ENCODE measurements at regions not wholly inside any gene's neighbourhood (a gene's known extent, or its start where the extent isn't known, plus 50 kb on each side); places are given as distances from the start of the nearest gene placed in this dataset.
"Not testable (repeated sequence)": the region's sequence is repeated elsewhere in the genome, so short reads cannot be mapped to it uniquely, and the experiment has no call there.

DNA sequence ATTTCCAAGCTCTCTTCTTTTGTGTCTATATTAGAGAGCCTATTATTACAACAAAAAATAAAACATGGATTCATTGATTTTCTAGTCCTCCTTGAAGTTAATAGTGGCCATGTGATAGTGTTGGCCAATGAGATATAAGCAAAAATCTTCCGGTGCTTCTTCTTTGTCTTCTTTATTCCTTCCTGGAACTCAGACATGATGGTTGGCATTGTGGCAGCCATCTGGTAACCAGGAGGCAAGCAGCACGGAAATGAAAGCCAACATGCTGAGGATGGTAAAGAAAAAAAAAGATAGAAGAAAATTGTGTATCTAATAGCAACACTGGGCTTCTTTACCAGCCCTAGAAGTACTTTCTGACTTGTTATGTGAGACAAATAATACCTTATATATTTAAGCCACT is 50.8 kb upstream of the SEL1L start:
- no peak for DNase-seq

DNA sequence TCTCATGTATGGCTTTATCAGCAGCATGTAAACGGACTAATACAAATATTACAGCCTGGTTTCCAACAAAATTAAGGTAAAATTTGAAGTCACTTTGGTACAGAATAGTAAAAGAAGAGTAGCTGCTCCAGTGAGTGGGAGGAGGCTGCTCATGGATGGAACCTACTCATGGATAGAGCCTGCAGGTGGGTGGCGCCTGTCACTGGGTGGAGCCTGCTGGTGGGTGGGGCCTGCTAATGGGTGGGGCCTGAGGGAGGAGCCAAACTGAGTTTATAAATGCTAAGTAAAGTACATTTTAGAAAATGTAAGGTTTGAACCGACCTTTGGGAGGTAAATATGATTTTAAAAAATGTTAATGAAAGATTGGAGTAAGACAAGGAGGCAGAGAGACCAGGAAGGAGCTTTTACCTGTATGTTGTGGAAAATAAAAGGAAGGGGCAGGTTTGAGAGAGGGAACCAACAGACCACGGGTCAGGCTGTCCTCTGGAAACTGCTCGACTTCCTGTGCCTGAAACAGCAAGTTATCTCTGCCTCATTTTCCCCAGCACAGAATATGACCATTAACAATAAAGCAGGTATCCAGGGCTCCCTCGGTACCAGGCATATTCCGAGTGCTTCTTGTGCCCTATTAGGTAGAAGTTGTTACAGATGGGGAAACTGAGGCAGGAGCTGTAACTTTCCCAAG is 55.9 kb upstream of the SEL1L start:
- DNase-seq, result no peak

DNA sequence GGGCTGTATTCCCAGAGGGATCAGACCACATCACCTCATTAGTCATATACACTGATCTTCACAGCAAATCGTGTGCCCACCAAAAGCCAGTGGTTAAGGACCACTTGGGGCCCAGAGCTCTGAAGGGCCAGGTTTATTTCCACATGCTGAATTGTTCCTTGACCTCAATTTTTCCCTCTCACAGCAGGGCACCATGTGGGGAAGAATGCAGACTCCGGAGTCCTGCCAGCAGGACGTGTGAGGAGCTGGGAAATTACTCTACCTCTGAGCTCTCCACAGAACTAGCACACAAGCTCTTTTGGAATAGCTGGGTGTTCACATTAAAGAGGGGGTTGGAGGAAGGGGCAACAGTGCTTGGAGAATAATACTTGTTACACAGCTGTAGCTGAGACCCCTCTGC is 57.6 kb upstream of the SEL1L start:
- no peak for DNase-seq

DNA sequence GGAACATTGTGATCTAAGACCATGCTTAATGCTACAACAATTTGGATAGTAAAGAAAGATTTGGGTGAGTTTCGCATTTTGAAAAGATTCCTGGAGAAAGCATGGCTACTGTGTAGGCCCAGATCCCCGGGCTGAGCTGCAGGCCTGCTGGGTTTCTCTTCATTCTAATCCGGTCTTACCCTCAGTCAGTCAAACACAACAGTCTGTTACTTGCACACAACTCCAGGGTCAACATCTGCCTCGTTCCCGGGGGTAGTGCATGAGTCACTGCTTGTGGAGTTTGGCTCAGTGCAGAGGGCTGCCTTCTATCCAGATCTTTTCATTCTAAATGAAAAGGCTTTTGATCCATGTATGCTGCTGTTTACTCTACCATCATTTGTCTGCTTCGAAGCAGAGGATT is 60.4 kb upstream of the SEL1L start:
- DNase-seq, result no peak

DNA sequence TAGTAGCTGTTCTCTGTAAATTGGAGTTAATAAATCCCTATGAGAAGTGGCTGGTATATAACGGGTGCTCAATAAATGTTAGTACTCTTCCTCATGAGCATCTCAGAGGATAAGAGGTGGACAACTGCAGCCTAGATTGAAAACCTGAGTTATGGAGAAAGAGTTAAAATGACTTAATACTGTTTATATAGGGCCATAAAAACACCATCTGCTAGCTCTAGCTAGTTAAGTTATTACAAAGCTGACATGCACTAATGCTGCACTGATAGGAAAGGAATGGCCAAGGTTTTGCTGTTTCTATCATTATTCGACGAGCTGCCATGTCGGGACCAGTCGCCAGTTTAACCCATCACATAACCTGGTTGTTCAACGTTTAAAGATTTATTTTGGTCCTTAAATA is 72.0 kb upstream of the SEL1L start:
- DNase-seq, result no peak

DNA sequence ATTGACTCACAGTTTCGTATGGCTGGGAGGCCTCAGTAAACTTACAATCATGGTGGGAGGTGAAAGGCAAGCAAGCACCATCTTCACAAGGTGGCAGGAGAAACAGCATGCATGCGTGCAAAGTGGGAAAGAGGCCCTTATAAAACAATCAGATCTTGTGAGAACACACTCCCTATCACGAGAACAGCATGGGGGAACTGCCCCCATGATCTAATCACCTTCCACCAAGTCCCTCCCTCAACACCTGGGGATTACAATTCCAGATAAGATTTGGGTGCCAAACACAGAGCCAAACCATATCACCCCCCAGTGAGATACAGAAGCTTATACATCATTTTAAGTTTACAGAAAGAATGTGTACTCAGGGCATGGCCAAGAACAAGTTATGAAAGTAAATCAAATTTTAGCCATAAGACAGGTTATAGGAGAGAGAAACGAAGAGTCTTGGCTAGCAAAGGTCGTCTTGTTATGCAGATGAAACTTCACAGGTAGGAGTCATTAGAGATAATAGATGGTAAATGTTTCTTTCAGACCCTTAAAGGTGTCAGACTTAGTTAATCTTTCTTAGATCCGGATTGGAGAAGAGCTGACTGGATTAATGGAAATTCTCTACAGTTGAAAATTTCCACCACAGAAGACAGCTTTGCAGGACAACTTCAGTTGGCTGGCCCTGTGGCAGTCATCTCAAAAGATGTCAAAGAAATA is 79.8 kb upstream of the SEL1L start:
- no peak for DNase-seq

DNA sequence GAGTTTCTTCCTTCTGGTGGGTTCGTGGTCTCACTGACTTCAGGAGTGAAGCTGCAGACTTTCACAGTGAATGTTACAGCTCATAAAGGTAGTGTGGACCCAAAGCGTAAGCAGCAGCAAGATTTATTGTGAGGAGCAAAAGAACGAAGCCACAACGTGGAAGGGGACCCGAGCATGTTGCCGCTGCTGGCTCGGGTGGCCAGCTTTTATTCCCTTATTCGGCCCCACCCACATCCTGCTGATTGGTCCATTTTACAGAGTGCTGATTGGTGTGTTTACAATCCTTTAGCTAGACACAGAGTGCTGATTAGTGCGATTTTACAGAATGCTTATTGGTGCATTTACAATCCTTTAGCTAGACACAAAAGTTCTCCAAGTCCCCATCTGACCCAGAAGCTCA is 80.6 kb upstream of the SEL1L start:
- DNase-seq, result not testable (repeated sequence)

DNA sequence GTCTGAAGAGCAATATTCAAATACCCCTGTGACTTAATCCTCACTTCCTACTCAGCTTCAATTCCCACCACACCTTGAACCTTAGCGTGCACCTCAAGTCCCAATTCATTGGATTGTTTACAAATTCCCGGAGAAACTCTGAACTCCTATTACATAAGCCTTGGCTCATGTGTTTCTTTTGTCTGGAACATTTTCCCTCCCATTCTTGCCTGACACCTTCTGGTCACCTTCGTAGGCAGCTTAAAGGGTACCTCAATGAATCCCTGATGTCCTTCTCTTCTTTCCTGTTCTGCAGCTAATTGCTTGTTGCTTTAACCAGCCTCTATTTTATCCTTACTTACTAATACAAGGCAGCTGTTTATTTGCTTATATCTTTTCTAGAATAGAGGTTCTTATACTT is 85.0 kb upstream of the SEL1L start:
- DNase-seq, result no peak

DNA sequence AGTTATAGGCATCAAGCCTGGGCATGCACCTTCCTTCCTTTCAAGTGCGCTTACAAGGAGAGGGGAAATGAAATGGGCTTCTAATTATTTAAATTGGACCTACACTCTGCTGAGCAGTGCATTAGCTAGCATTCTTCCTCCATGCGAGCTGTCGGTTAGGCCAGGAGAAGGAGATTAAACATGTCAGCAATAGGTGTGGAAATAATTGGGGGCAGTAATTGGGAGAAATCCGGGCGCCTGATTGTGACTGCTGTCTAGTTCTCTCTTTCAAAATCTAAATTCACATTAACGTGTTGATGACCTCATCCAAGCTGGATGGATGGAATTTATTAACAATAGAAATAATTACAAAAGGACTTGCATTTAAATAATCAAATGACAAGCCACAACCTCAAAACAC is 86.2 kb upstream of the SEL1L start:
- no peak for DNase-seq

DNA sequence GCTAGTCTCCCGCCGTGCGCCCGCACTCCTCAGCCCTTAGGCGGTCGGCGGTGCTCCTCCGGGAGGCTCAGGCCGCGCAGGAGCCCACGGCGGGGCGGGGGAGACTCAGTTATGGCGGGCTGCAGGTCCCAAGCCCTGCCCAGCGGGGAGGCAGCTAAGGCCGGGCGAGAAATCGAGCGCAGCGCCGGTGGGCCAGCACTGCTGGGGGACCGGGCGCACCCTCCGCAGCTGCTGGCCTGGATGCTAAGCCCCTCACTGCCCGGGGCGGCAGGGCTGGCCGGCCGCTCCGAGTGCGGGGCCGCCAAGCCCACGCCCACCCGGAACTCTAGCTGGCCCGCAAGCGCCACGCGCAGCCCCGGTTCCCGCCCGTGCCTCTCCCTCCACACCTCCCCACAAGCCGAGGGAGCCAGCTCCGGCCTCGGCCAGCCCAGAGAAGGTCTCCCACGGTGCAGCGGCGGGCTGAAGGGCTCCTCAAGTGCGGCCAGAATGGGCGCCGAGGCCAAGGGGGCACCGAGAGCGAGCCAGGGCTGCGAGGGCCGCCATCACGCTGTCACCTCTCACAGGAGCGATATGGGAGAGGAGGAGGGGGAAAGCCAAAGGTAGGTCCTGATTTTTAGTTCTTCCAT is 90.2 kb upstream of the SEL1L start:
- not testable (repeated sequence) for DNase-seq

DNA sequence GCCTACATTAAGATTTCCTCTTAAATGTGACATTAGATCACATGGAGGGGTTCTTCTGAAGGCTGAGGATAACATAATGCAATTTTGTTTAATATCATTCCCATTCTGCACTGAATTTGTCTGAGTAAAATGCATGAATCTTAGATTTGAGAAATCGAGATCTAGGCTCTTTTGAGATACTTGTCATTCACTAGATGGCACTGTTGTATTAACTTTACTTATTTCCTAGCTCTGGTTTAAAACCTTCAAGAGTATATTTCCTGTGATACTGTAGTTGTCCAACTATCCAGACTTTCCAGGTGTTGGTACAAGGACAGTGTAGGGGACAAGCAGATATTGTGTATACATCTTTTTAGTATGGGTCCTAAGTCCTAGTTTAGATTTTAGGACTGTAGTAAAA is 91.7 kb upstream of the SEL1L start:
- peak; percentile 54 for DNase-seq

DNA sequence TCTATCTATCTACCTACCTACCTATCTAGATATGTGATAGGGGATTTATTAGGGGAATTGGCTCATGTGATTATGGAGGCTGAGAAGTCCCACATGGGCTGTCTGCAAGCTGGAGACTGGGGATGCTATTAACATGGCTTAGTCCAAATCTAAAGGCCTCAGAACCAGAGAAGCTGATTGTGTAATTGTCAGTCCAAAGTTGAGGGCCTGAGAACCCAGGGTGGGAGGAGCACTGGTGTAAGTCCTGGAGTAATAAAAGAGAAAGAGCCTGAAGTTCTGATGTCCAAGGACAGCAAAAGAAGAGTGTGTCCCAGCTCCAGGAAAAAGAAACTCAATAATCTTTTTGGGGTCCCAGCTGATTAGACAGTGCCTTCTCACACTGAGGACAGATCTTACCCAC is 98.5 kb upstream of the SEL1L start:
- no peak for DNase-seq

DNA sequence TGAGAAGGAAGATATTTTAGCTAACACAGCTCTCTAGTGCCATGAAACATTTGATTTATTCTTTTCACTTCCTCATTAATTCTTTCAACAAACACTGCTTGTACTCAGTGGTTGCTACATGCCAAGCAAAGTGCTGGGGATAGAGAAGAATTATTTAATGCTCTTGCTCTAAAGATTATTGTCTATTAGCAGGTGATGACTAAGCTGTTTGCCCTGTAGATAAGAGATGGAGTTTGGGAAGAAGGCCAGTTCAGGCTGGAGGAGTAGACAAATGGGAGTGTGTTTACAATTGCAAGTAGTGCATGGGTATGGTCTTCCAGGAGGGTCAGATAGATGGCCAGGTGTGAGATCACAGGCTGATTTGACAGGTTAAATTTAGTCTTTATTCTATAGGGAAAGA is 99.8 kb upstream of the SEL1L start:
- no peak for DNase-seq

DNA sequence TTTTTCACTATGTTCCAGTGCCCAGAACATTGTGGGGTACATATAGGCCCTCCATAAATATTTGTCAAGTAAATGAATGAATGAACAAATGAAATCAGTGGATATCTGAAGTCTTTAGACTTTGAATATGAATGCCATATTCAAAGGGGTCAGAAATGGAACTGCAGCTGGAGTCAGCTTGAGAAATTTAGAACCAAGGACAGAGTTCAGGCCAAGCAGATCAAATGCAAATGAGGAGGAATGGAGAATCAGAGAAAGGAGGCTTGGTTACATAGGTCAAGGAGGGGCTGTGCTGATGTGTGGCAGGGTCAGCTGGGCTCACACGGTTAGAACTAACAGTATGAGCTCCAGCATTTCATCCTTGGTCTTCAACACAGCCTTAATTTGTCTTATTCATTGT is 104.0 kb upstream of the SEL1L start:
- DNase-seq, result no peak

DNA sequence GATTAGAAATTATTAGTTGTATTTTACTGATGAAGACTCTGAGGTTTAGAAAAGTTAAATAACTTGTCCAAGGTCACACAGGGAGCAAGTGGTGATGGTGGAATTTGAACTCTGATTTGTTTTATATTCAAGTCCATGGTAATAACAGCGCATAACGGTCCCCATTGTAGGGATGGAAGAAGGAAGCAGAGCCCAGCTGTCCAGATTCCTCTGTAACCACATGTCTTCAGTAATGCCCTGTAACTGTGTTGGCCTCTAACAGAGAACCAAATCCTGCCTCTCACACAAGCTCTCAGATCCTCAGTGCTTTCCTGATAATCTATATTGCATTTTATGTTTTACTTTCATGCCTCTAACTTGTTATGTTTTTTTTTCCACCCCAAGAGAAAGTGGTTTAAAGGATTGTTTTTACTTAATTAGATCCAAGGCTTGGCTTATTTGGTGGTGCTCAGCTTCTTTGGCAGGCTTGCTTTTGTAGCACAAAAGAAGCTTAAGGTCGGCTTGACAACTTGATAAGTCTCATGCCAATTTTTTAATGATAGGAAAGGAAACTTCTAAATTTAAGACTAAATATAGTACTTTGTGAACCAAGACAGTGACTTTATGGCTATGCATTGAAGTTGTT is 105.1 kb upstream of the SEL1L start:
- DNase-seq, result no peak

DNA sequence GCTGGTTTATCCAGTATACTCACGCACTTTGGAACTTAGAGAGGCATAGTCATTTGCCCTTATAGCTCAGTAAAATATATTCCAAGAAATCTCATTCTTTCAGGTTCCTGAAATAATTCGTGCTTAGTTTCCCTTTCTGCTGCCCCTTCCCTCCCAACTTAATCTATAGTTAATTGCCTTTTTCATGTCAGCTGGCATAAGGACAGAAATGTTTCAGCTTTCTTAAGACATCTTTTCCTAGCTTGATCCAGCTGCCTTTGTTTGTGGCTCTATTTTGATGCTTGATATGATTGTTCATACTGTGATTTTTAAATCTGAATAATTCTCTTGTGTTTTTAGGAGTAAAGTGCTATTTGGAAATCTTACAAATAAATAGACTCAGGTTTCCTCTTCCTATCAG is 120.0 kb upstream of the SEL1L start:
- DNase-seq, result no peak

DNA sequence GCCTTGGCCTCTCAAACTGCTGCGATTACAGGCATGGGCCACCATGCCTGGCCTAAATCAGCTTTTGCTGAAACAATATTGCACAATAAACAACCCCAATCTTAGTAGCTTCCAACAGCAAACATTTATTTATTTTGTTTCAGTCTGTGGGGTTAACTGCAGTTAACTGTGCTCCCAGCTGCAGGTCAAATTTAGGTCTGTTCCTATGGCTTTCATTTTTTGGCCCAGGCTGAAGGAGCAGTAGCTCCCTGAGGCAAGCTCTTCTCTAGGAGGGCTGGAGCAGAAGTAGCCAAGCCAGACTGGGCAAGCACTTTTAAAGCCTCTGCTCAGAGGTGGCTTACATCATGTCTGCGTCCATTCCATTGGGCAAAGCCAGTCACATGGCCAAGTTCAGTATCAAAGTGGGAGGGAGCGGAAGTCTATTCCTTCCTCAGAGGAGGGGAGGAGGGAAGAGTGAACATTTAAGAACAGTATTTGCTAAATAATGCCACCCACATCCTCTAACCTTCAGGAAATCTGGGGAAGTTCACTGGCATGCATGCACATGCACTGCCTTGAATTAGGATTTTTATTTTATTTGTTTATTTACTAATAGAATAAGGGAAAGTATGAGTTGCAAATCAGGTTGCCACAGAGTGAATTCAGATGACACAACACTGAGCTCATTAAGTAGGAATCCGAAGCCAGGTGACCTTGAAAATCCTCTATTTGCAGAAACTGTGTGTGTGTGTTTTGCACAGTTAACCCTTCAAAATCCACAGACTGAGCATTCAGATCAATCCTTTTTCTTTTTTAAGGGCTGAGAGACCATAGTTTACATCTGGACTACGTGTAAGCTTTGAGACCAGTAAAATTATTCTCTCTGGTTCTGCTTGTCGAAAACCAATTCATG is 122.0 kb upstream of the SEL1L start:
- no peak for DNase-seq

DNA sequence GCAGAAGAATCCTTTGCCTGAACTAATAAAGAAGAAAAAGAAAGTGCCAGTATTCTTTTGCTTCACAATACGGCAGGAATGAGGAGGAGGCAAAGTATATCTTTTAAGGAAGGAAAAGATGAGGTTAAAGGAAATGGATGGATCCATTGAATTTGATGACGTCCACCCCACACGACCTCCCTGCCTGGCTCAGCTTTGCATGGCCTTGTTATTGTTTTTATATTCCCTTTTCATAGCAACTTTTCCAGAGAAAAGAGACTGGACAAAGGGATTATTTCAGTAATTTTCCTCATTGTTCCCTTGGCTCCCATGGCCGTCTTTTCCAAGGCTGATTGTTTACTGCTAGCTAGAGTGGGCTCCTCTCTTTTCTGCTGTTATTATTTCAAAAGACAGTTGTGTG is 123.2 kb upstream of the SEL1L start:
- DNase-seq, result no peak

DNA sequence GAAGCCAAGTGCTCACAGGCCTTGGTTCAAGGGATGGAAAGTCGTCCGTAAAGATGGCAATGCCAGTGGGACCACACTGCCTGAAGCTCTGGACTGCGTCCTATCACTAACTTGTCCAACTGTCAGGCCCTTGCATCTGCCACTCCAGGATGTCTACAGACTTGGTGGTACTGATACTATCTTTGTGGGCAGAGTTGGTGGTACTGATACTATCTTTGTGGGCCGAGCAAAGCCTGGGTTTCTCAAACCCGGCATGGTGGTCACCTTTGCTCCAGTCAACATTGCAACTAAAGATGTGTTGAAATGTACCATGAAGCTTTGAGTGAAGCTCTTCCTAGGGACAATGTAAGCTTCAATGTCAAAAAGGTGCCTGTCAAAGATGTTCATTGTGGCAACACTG is 128.4 kb upstream of the SEL1L start:
- no peak for DNase-seq

DNA sequence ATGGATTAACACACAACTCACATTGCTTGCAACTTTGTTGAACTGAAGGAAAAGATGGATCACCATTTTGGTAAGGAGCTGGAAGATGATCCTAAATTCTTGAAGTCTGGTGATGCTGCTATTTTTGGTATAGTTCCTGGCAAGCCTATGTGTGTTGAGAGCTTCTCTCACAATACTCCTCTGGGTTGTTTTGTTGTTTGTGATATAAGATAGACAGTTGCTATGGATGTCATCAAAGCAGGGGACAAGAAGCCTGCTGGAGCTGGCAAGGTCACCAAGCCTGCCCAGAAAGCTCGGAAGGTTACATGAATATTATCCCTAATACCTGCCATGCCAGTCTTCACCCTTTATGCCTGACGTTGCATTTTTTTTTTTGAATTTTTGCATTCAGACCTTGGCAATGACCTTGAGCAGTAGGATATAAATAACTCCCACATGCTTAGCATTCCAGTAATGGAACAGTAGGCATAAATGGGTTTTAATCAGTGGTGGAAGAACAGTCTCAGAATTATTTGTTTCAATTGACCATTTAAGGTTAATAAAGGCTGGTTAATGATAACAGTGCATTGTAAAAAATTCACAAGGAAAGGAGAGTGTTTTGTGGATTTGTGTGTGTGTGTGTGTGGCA is 129.0 kb upstream of the SEL1L start:
- no peak for DNase-seq

DNA sequence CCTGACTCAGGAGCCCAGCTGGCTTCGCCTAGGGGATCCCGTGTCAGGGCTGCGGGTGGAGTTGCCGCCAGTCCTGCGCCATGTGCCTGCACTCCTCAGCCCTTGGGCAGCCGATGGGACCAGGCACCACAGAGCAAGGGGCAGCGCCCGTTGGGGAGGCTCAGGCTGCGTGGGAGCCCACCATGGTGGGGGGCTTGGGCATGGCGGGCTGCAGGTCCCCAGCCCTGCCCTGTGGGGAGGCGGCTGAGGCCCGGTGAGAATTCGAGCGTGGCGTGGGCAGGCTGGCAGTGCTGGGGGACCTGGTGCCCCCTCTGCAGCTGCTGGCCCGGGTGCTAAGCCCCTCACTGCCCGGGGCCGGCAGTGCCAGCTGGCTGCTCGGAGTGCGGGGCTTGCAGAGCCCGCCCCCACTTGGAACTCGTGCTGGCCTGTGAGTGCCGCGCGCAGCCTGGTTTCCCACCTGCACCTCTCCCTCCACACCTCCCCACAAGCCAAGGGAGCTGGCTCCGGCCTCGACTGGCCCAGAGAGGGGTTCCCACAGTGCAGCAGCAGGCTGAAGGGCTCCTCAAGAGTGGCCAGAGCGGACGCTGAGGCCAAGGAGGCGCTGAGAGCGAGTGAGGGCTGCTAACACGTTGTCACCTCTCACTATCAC is 135.1 kb upstream of the SEL1L start:
- no peak for DNase-seq

DNA sequence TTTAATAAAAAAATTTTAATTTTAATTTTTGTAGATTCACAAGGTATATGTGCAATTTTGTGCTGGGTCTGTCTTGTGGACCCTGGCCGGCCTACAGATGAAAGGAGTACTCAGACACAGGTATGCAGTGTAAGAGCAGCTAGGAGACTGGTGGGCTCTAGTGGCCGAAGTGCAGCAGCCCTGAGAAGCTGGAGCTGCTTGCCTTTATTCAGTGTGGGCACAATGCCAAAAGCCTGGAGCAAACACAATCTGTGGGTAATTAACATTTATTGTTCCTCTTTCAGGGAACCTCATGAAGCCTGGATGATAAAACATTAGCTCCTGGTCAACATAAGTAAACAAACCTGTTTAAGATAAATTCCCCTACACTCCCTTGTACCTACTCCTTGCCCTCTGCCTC is 135.7 kb upstream of the SEL1L start:
- no peak for DNase-seq

Data from kidney glomerular epithelial cell (primary cell).